ENCODE measurements at regions not wholly inside any gene's neighbourhood (a gene's known extent, or its start where the extent isn't known, plus 50 kb on each side); places are given as distances from the start of the nearest gene placed in this dataset.

- no peaks in the 10 kb centered on the region for H3K36me3 ChIP-seq (ENCODE audit: control insufficient read depth in 2 of 3, insufficient read depth in 3 of 3, low read length in 3 of 3)
- H3K9me3 ChIP-seq (ENCODE audit: control insufficient read depth in 2 of 3, insufficient read depth in 1 of 3, low read length in 3 of 3) = no peaks in the 10 kb centered on the region
- no peaks in the 10 kb centered on the region for H3K27me3 ChIP-seq (ENCODE audit: control insufficient read depth, insufficient read depth, low read length)
- DNase-seq (no peak), FAIRE-seq (no peak)
- H3K4me1 ChIP-seq (ENCODE audit: control insufficient read depth in 2 of 3, insufficient read depth in 2 of 3, low read depth in 1 of 3, low read length in 3 of 3) = no peaks in the 10 kb centered on the region
- H3K4me3 ChIP-seq (ENCODE audit: low read length in 3 of 3) = no peak overlapping the region
- no peak overlapping the region for H3K9ac ChIP-seq (ENCODE audit: low read length in 3 of 3)
- H3K27ac ChIP-seq (ENCODE audit: low read depth in 2 of 2, low read length in 2 of 2) = no peak overlapping the region
- intact Hi-C loops (cut with DNase I) = no loop called here
- no peak for TF ChIP-seq CTCF (IDR thresholded peaks at IDR 0.05; ENCODE audit: borderline replicate concordance, extremely low read depth, insufficient read depth)
Observed at GRCh38 chr2:194445226-194445625, 1211.8 kb upstream of the SLC39A10 start.

GRCh38 chr2:194443926-194444325 lies 1213.1 kb upstream of the SLC39A10 start:
- Histone ChIP-seq H3K27ac (ENCODE audit: low read depth in 2 of 2, low read length in 2 of 2) (no peak overlapping the region), H3K9ac (ENCODE audit: low read length in 3 of 3) (no peak overlapping the region), H3K4me3 (ENCODE audit: low read length in 3 of 3) (no peak overlapping the region), H3K4me1 (ENCODE audit: control insufficient read depth in 2 of 3, insufficient read depth in 2 of 3, low read depth in 1 of 3, low read length in 3 of 3) (no peaks in the 10 kb centered on the region), H3K27me3 (ENCODE audit: control insufficient read depth, insufficient read depth, low read length) (no peaks in the 10 kb centered on the region), H3K9me3 (ENCODE audit: control insufficient read depth in 2 of 3, insufficient read depth in 1 of 3, low read length in 3 of 3) (no peaks in the 10 kb centered on the region), H3K36me3 (ENCODE audit: control insufficient read depth in 2 of 3, insufficient read depth in 3 of 3, low read length in 3 of 3) (no peaks in the 10 kb centered on the region)
- no peak for DNase-seq
- intact Hi-C loops (cut with DNase I) = no loop called here
- TF ChIP-seq CTCF (IDR thresholded peaks at IDR 0.05; ENCODE audit: borderline replicate concordance, extremely low read depth, insufficient read depth) = no peak
- no peak for FAIRE-seq

GRCh38 chr2:194424683-194425209 lies 1232.3 kb upstream of the SLC39A10 start:
- Histone ChIP-seq H3K9ac (ENCODE audit: low read length in 3 of 3) (no peak overlapping the region), H3K4me1 (ENCODE audit: control insufficient read depth in 2 of 3, insufficient read depth in 2 of 3, low read depth in 1 of 3, low read length in 3 of 3) (no peaks in the 10 kb centered on the region), H3K27me3 (ENCODE audit: control insufficient read depth, insufficient read depth, low read length) (no peaks in the 10 kb centered on the region), H3K36me3 (ENCODE audit: control insufficient read depth in 2 of 3, insufficient read depth in 3 of 3, low read length in 3 of 3) (no peaks in the 10 kb centered on the region), H3K9me3 (ENCODE audit: control insufficient read depth in 2 of 3, insufficient read depth in 1 of 3, low read length in 3 of 3) (no peaks in the 10 kb centered on the region), H3K4me3 (ENCODE audit: low read length in 3 of 3) (no peak overlapping the region), H3K27ac (ENCODE audit: low read depth in 2 of 2, low read length in 2 of 2) (no peak overlapping the region)
- FAIRE-seq (no peak), DNase-seq (no peak)
- intact Hi-C loops (cut with DNase I) = no loop called here
- TF ChIP-seq CTCF (IDR thresholded peaks at IDR 0.05; ENCODE audit: borderline replicate concordance, extremely low read depth, insufficient read depth) = no peak

- intact Hi-C loops (cut with DNase I) = no loop called here
- Histone ChIP-seq H3K4me3 (ENCODE audit: low read length in 3 of 3) (no peak overlapping the region), H3K4me1 (ENCODE audit: control insufficient read depth in 2 of 3, insufficient read depth in 2 of 3, low read depth in 1 of 3, low read length in 3 of 3) (no peaks in the 10 kb centered on the region), H3K36me3 (ENCODE audit: control insufficient read depth in 2 of 3, insufficient read depth in 3 of 3, low read length in 3 of 3) (no peaks in the 10 kb centered on the region), H3K9me3 (ENCODE audit: control insufficient read depth in 2 of 3, insufficient read depth in 1 of 3, low read length in 3 of 3) (no peaks in the 10 kb centered on the region), H3K27ac (ENCODE audit: low read depth in 2 of 2, low read length in 2 of 2) (no peak overlapping the region), H3K9ac (ENCODE audit: low read length in 3 of 3) (no peak overlapping the region), H3K27me3 (ENCODE audit: control insufficient read depth, insufficient read depth, low read length) (no peaks in the 10 kb centered on the region)
- no peak for FAIRE-seq
- TF ChIP-seq CTCF (IDR thresholded peaks at IDR 0.05; ENCODE audit: borderline replicate concordance, extremely low read depth, insufficient read depth) = no peak
- DNase-seq = no peak
Observed at GRCh38 chr2:194411221-194411620, 1245.8 kb upstream of the SLC39A10 start.
